ENCODE measurements at regions not wholly inside any gene's neighbourhood (a gene's known extent, or its start where the extent isn't known, plus 50 kb on each side); places are given as distances from the start of the nearest gene placed in this dataset.
"Not testable (repeated sequence)": the region's sequence is repeated elsewhere in the genome, so short reads cannot be mapped to it uniquely, and the experiment has no call there.

DNA sequence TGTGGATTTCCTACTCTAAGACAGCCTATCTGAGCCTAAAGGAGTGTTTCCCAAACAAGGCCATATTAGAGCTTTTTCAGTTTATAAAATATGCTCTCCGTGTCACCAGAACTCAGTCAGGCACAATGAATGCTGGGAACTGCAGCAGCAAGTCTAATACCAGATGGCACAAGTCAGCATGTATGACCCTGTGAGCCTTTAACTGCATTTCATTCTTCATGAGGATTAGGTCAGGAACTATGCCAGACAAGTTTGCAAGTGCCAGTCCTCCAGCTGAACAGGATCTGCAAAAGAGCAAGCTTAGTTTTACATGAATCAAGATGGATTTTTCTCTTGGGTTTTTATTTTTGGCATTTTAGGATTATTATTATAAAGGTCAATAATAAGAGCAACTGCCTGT is 66.7 kb upstream of the SAMD5 start:
- 32% methylated on average over 1 of the region's 1 CpG for WGBS
- Histone ChIP-seq H3K9me3 (no peaks in the 10 kb centered on the region), H3K4me3 (no peak overlapping the region), H3K27me3 (no peaks in the 10 kb centered on the region), H3K4me1 (no peaks in the 10 kb centered on the region), H3K36me3 (no peaks in the 10 kb centered on the region), H3K27ac (no peak overlapping the region)
- no peak for DNase-seq (ENCODE audit: low spot score in 2 of 2)
- TF ChIP-seq EP300 (IDR thresholded peaks at IDR 0.05) (no peak), POLR2A (IDR thresholded peaks at IDR 0.05) (no peak), POLR2AphosphoS5 (IDR thresholded peaks at IDR 0.05) (no peak), CTCF (IDR thresholded peaks at IDR 0.05) (no peak)

DNA sequence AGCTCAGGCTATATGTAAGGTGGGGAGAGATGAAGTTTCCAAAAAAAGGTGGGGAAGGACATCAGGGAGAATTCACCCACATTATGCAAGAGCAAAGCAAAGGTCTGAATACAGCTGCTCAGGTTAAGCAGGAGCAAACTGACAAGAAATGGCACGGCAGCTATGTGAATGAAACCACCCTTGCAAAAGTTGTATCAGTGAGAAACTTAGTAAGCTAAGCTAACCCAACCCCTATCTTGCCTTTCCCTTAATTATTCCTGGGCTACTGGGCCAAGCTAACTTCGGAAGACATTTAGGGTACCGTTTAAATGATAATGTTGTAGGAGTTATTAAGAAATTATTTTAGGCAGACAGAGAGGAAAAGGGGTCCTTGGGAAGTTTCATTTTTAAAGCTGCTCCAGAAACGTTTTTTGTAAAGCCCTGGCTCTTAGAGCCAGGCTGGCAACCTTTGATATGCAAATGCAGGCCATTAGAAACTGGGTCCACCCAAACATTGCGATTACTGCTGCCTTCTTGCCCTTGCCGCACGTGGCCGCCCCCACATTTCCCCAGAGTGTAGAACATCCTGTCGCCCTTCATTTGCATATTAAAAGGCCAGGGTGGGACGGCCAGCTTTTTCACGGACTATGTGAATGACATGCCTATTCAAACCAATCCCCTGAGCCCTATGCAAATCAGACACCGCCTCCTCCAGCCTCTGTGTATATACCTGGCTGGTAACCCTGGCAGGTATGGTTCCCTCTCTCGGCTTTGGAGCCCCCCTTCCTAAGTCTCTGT is 60.5 kb upstream of the SAMD5 start:
- H3K27ac ChIP-seq: no peak overlapping the region
- no peak for DNase-seq (ENCODE audit: low spot score in 2 of 2)
- peaks cover 7% of the 10 kb centered on the region for H3K4me1 ChIP-seq
- WGBS: 24% methylated on average over 13 of the region's 13 CpGs
- no peaks in the 10 kb centered on the region for H3K9me3 ChIP-seq
- no peak for TF ChIP-seq POLR2AphosphoS5 (IDR thresholded peaks at IDR 0.05)
- TF ChIP-seq POLR2A (IDR thresholded peaks at IDR 0.05): no peak
- TF ChIP-seq CTCF (IDR thresholded peaks at IDR 0.05): no peak
- TF ChIP-seq EP300 (IDR thresholded peaks at IDR 0.05): no peak
- H3K36me3 ChIP-seq: no peaks in the 10 kb centered on the region
- H3K4me3 ChIP-seq: peak overlapping the region; percentile 10
- no peaks in the 10 kb centered on the region for H3K27me3 ChIP-seq

DNA sequence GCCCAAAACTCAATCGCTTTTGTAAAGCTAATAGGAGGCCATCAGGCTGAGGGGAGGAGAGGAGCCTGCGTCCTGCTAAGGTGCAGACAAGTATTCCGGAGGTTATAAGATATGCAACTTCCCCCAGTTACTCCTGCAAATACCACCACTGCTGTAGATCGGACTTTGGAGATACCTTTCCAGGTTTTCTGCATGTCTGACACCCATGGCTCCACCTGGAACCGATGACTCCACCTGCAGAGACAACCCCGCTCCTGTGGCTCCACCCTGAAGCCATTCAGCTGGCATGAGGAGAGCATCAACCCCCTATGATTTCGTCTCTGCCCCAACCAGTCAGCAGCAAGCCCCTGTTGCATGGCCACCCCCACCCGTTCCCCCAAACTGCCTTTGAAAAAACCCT is 59.7 kb upstream of the SAMD5 start:
- Histone ChIP-seq H3K27me3 (no peaks in the 10 kb centered on the region), H3K9me3 (no peaks in the 10 kb centered on the region), H3K4me3 (no peak overlapping the region), H3K27ac (no peak overlapping the region), H3K36me3 (no peaks in the 10 kb centered on the region), H3K4me1 (peaks cover 7% of the 10 kb centered on the region)
- TF ChIP-seq EP300 (IDR thresholded peaks at IDR 0.05) (no peak), CTCF (IDR thresholded peaks at IDR 0.05) (no peak), POLR2AphosphoS5 (IDR thresholded peaks at IDR 0.05) (no peak), POLR2A (IDR thresholded peaks at IDR 0.05) (no peak)
- DNase-seq (ENCODE audit: low spot score in 2 of 2): no peak
- WGBS: 90% methylated on average over 8 of the region's 8 CpGs

DNA sequence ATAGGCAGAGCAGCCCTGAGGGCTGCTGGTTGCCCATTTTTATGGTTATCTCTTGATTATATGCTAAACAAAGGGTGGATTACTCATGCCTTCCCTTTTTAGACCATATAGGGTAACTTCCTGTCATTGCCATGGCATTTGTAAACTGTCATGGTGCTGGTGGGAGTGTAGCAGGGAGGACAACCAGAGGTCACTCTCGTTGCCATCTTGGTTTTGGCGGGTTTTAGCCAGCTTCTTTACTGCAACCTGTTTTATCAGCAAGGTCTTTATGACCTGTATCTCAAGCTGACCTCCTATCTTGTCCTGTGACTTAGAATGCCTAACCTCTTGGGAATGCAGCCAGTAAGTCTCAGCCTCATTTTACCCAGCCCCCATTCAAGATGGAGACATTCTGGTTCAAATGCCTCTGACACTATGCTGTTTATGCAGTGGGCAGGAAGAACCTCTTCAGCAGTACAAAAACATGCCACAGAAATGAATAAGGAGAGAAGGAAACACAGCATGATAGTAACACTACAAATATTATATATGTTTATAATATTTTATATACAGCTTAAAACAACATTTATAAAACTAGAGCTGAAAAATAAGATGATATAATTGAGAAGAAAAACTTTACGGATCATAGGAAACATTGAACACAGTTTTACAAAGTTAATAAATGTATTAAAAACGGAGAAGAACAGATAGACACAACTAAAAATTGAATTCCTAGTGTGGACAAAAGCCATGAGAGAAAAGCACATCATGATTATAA is 58.9 kb upstream of the SAMD5 start:
- H3K9me3 ChIP-seq: no peaks in the 10 kb centered on the region
- DNase-seq (ENCODE audit: low spot score in 2 of 2): no peak
- no peaks in the 10 kb centered on the region for H3K27me3 ChIP-seq
- peaks cover 7% of the 10 kb centered on the region for H3K4me1 ChIP-seq
- TF ChIP-seq CTCF (IDR thresholded peaks at IDR 0.05) (no peak), POLR2AphosphoS5 (IDR thresholded peaks at IDR 0.05) (no peak), POLR2A (IDR thresholded peaks at IDR 0.05) (no peak), EP300 (IDR thresholded peaks at IDR 0.05) (no peak)
- no peaks in the 10 kb centered on the region for H3K36me3 ChIP-seq
- H3K4me3 ChIP-seq: no peak overlapping the region
- 92% methylated on average over 4 of the region's 4 CpGs for WGBS
- no peak overlapping the region for H3K27ac ChIP-seq

DNA sequence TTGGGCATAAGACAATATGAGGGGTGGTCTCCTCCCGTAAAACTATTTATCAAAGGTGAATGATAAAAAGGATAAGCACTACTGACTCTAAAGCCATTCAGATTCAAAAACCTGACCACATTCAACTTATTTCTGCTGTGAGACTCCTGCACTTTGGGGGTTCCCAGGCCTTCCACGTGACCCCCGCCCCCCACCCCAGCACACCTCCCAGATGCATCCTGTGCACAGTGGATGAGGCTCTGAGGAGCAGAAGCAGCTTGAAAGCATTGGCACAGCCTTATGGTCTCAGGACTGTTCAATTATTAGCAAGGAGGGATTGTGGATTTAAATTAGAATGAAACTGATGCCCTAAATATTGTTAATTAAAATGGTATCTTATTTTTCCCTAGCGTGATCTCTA is 55.1 kb upstream of the SAMD5 start:
- H3K27ac ChIP-seq: no peak overlapping the region
- no peaks in the 10 kb centered on the region for H3K27me3 ChIP-seq
- H3K36me3 ChIP-seq: no peaks in the 10 kb centered on the region
- H3K4me3 ChIP-seq: no peak overlapping the region
- no peaks in the 10 kb centered on the region for H3K9me3 ChIP-seq
- H3K4me1 ChIP-seq: no peaks in the 10 kb centered on the region
- DNase-seq (ENCODE audit: low spot score in 2 of 2): no peak
- TF ChIP-seq POLR2A (IDR thresholded peaks at IDR 0.05) (no peak), EP300 (IDR thresholded peaks at IDR 0.05) (no peak)
- WGBS: 87% methylated on average over 4 of the region's 4 CpGs

DNA sequence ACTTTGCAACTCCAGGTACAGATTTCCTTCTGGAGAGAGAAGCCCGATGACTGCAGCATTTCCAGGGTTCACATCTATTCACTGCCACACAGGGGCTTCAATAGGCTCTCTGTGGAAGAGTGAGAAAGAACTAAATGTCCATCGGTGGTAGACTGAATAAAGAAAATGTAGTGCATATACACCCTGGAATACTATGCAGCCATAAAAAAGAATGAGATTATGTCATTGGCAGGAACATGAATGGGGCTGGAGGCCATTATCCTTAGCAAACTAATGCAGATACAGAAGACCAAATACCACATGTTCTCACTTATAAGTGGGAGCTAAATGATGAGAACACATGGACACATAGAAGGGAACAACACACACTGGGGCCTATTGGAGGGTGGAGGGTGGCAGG is 53.6 kb upstream of the SAMD5 start:
- H3K27me3 ChIP-seq; DNase-seq (ENCODE audit: low spot score in 2 of 2); H3K4me1 ChIP-seq; H3K36me3 ChIP-seq; H3K27ac ChIP-seq; H3K4me3 ChIP-seq; H3K9me3 ChIP-seq: not testable (repeated sequence)
- WGBS: 98% methylated on average over 2 of the region's 2 CpGs

Data from suprapubic skin (tissue), 4 donors.